Superior temporal gyrus (tissue), 1 donor: ENCODE measurements at regions not wholly inside any gene's neighbourhood (a gene's known extent, or its start where the extent isn't known, plus 50 kb on each side); places are given as distances from the start of the nearest gene placed in this dataset.

ENCODE experiments used
- DNase-seq: peaks from one replicate; pipeline ENCODE4 v3.0.0-alpha.2; 2016; ENCODE audit errors: extremely low spot score

DNA sequence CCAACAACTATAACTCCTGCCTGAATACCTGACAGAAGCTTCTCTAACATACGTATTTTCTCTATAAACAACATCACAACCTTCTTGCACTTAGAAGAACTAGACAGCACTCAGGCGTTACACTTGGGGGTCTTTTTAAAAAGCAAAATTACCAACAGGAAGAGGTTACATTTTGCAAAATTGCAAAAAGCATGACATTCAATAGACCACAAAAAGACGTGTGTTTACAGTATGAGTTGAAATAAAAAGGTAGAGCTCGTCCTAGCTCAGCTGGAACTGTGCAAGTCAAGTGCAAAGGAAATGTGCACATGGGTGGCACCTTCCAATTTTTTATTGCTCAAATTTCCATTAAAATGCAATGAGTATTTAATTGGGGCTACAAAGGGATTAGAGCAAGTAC is 375.2 kb upstream of the HSFY2 start:
- no peak for DNase-seq

DNA sequence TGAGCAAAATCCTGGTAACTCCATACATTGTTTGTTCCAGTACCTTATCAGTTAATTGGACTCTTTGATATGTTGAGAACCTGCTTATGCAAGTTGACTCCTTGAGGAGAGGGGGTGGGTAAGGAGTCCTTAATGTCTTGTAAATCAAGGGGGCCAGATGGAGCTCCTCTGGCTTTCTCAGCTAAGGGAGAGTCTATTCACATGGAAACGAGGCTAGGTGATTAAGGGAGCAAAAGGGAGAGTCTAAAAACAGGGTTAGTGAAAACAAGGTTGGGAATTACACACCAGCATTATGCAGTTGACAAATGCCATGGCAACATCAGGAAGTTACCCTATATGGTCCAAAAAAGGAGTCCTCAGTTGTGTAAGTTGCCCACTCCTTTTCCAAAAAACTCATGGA is 372.8 kb upstream of the HSFY2 start:
- no peak for DNase-seq

DNA sequence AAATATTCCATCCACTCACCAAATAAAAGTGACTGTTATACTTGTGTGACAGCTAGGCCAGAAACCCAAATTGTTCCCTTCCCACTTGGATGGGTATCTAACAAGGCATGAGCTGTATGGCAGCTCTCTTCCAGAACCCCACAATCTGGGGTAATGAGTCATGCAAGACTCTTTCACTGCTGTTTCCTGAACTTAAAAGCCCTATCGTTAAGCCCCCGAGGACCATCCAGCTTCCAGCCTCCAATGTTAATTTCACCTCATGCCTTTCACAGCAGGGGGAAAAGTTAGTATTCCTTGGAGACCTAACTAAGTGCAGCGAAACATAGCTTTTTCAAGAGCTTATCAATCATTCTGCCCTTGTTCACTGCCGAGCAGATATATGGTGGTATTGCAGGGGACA is 368.6 kb upstream of the HSFY2 start:
- no peak for DNase-seq

DNA sequence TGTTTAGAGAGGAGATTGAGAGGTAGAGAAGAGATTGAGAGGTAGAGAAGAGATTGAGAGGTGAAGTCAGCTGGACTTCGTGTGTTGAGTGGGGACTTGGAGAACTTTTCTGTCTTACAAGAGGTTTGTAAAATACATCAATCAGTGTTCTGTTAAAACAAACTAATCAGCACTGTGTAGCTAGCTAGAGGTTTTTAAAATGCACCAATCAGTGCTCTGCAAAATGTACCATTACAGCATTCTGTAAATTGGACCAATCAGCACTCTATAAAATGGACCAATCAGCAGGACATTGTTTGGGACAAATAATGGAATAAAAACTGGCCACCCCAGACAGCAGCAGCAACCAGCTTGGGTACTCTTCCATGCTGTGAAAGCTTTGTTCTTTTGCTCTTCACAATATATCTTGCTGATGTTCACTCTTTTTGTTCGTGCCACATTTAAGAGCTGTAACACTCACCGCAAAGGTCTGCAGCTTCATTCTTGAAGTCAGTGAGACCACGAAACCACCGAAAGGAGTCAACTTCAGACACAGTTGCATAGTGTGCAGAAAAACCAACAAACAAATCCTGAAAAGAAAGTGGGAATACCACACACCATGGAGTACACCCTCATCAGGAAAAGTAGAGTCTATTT is 366.9 kb upstream of the HSFY2 start:
- DNase-seq: no peak

DNA sequence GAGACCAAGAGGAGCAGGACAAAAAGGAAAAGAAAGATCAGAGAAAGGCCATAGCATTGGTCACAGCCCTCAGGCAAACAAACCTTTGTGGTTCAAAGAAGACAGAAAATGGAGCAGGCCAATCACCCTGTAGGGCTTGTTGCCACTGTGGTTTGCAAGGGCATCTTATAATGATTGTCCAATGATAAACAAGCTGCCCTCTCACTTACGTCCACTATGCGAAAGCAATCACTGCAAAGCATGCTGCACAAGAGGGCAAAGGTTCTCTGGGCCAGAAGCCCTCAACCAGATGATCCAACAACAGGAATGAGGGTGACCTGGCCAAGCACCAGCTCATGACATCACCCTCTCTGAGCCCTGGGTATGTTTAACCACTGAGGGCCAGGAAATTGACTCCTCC is 360.9 kb upstream of the HSFY2 start:
- no peak for DNase-seq

DNA sequence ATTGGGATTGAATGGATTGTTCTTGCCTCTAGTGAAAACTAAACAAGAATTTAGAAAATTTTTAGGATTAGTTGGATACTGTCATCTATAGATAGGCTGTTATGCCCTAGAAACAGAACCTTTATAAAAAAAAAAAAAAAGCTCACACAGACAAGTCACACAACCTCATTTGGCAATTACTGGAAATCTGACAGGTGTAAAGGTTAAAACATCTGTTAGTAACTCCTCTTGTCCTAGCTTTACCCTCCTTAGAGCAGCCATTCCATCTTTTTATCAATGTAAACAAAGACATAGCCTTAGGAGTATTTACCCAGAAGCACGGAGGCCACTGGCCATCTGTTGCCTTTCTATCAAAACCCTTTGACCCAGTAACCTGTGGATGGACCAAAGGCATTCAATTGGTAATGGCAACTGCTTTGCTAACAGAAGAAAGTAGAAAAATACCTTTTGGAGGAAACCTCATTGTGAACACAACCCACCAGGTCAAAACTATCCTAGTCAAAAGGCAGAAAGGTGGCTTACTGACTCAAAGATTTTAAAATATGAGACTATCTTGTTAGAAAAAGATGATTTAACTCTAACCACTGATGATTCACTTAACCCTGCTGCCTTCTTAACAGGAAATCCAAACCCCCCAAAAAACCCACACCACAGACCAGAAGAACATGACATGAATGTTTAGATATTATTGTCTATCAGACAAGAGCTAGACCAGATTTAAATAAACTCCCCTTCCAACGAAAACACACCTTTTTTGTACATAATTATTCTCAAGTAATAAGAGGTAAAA is 357.2 kb upstream of the HSFY2 start:
- DNase-seq: no peak

DNA sequence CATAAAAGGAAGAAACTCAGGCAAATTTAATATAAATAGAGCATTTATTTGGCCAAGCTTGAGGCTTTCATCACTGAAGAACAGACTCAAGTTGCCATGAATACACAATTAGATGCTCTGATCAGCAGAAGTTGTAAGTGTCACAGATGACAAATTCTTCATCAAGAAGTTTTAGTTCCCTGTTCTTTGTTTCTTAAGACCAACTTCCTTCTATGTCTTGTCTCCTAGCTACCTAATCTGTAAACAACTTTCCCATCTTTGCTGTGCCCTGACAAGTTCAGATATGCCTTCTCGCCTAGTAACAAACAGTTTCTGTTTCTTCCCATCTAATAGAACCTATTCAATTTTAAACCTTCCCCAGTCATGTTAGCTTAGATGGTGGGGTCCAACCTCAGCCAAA is 353.4 kb upstream of the HSFY2 start:
- no peak for DNase-seq

DNA sequence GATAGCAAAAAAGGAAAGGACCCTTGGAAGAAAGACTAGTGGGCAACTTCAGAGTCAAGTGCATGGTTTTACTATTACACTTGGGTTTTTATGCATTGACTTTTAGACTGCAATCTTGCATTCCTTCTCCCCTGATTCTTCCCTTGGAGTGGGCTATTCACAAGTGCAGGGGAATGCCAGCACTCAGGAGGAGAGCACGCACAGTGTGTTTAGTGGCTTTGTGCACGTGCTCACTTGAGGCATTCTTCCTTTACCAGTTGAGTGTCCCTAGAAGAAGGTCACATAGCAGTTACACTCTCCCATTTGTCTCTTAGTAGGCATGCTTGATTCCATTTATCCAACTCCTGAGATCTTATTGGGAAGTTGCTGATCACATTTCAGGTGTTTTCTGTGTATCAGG is 351.1 kb upstream of the HSFY2 start:
- DNase-seq: no peak

DNA sequence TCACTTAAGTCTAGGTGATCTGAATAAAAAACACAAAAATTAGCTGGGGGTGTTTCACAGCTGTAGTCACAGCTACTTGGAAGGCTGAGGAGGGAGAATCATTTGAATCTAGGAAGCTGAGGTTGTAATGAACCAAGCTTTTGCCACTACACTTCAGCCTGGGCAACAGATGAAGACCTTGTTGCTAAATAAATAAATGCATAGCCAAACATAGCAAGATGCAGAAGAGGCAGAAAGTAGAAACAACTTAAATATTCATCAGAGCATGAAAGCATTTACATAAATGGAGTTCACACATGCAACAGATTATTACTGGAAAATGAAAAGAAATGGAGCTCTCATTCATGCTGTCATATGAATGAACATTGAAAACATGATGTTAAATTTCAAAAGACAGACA is 348.9 kb upstream of the HSFY2 start:
- DNase-seq: no peak

DNA sequence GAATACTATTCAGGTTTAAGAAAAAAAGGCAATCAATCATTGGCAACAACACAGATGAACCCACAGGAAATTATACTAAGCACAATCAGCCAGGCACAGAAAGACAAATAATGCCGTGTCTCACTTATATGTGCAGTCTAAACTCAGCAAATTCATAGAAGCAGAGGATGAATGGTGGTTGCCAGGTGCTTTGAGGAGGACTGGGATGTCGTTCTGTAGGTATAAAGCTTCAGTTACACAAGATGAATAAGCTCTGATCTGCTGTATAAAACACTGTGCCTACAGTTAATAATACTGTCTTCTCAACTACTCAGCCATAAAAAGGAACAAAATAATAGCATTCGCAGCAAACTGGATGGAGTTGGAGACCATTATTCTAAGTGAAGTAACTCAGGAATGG is 324.8 kb upstream of the HSFY2 start:
- no peak for DNase-seq

DNA sequence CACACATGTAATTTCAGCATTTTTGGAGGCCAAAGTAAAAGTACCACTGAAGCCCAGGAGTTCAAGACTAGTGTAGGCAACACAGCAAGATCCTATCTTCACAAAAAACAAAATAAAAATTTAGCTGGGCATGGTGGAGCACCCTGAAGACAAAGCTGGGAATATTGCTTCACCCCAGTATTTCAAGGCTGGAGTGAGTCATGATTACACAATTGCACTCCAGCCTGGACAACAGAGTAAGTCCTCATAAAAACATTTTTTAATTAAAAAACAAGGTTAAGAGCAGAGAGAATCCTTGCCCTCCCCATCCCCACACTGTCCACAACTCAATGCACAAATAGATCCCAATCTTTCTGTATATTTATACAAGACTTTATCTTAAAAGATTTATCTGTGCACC is 321.9 kb upstream of the HSFY2 start:
- DNase-seq: no peak

DNA sequence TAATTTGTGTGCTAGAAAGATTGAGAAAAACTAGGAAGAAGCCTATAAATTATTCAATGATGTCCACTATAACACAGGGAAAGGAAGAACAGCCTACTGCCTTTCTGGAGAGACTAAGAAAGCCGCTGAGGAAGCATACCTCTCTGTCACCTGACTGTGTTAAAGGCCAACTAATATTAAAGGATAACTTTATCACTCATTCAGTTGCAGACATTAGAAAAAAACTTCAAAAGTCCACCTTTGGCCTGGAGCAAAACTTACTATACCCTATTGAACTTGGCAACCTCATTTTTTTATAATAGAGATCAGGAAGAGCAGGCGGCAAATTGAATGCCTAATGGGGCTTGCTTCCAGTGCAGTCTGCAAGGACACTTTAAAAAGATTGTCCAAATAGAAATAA is 309.5 kb upstream of the HSFY2 start:
- no peak for DNase-seq

DNA sequence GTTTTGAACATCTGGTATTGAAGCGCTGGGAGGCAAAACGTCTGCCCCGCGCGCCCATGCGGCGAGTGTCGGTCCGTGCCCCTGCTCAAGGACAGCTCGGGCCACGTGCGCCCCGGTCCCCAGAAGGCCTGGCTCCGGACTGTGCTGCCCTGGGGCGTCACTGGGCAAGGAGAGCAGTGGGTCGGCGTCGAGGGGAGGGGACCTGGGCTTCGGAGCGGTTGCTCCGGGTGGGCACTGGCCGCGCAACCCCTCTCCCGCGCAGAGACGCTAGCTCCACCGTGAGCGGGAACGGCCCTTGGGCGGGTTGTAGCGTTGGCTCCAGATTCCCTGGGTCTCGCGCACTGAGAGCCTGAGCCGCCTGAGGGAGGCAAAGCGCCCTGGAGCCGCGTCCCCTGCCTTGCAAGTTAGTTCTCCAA is 304.2 kb upstream of the HSFY2 start:
- DNase-seq: no peak

DNA sequence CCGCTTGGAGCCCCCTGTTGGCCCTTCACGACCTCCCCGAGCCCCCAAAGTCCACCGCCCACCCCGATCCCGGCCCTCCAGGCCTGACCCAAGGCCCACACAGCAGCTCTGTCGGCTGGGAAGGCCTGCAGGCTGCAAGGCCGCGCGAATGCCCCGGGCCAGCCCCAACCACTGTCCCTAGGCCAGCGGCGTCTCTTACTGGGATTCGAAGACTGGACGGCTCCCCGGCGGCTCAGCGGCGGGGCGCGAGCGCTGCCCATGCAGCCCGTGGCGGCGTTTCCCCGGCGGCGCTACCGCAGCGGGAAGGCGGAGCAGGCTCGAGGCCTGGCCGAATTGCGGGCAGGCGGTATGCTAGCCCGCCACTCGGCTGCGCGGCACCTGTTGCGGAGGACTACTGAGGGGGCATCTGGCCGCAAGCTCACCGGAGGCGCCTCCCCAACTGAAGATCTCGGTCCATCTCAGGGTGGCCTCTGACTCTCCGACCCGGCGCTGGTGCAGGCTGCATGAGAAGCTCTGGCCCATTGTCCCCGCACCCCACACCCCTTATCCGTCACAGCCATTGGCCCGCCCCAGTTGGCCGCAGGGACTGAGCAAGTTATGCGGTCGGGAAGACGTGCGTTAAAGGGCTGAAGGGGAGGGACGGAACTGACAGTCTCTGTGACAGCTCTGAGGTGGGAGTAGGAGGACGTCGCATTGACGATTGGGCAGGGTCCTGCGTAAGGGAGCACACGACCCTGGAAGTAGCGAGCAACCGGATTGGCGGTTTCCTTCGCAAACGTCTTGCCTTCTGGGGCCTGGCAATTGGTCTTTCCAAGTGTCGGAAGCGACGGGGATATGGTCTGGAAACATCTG is 303.5 kb upstream of the HSFY2 start:
- peak; percentile 52 for DNase-seq

DNA sequence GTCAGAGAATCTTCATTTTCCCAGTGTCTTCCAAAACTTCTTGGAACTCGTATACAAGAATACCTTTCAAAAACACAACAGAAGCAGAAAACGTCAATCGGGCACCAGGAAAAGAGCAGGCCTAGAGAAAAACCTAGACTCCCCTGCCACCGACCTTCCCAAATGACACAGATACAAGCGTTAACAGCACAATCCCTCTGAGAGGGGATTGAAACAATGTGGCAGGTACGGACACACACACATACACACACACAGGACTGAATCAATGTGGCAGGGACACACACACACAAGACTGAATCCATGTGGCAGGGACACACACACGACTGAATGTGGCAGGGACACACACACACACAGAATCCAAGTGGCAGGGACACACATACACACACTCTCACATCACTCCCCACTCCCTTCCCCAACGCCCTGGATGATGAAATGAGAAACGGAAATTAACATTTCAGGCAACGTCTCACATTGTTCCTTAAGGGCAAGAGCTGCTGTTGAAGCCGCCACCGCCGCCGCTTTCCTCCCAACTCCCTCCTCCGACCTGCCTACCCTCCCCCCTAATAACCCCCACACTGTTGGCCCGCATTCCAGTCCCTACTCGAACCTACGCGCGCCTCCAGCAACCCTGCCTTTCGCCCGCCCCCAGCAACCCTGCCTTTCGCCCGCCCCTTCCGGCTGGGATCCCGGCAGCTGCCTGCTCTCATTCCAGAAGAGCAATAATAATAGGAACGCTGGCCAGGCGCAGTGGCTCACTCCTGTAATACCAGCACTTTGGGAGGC is 302.1 kb upstream of the HSFY2 start:
- peak; percentile 36 for DNase-seq

DNA sequence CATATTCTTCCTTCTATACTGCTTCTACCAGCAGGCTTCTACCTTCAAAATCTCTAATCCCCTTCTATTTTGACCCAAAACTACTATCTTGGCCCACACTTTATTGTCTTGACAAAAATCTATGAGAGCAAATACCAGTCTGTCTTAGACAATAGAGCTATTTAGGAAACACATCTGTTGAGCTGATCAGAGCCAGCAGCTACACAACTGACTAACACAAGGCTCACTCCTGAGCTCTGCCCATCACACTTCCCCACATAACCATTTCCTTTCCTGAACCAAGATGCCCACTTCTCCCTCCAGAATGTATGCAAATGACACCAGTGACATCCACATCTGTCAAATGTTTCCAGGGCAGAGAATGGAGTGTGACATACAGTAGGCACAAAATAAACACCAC is 293.9 kb upstream of the HSFY2 start:
- DNase-seq: no peak

DNA sequence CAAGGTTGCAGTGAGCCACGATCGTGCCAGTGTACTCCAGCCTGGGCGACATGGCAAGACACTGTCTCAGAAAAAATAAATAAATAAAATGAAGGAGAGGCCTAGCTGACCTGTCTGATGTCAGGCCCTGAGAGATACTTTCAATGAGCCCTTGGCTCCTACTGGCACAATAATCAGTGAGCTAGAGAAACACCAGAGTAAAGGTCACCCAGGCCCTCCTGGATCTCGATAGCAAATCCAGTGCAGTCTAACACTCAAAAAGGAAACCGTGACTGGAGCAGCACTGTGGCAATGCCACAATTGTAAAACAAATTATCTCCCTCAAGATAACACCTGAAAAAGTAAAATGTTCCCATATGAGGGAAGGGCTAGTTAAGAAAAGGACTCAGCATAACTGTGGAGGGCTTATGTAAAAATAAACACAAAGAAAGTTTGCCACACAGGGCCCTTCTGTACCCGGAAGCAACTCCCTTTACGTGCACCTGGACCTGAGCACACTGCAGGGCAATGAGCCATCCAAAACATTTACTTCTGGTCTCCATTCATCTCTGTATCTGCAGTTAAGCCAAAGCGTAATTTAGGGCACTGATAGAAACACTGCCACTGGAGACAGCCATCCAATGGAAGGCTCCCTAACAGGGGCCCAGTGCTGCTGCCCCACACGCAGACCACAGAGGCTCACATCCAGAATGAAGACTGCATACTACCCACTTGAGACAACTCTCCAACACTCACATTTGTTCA is 293.1 kb upstream of the HSFY2 start:
- no peak for DNase-seq

DNA sequence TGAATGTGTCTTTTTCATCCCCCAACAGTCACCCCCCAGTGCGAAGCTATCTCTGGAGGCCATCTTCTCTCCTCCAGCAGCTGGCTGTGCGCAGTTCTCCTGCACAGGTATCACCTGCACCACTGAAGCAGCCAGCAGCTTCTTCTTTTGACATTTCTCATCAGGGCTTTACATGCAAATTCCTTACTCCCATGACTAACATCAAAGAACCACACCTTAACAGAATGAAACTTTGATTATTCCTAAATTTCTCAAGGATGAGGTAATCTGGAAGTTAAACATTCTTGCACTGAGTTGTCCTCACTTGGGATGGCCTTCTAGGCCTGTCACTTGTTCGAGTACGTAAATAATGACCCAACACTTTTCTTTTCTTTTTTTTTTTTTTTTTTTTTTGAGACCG is 291.6 kb upstream of the HSFY2 start:
- DNase-seq: no peak

DNA sequence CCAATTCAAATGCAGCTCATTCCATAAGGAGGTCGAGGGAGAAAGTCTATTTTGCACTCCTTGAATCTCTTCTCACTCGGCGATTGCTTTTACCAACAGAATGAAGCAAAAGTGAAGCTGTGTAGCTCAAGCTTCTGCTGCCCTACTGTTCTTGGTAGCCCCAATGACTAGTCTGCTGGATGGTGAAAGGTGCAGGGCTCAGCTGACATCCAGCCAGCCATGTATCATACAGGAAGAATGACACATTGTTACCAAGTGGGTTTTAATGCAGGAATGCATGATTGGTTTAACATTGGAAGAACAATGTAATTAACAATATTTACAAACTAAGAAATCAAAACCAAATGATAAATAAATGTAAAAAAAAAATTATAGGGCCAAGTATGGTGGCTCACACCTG is 286.2 kb upstream of the HSFY2 start:
- no peak for DNase-seq

DNA sequence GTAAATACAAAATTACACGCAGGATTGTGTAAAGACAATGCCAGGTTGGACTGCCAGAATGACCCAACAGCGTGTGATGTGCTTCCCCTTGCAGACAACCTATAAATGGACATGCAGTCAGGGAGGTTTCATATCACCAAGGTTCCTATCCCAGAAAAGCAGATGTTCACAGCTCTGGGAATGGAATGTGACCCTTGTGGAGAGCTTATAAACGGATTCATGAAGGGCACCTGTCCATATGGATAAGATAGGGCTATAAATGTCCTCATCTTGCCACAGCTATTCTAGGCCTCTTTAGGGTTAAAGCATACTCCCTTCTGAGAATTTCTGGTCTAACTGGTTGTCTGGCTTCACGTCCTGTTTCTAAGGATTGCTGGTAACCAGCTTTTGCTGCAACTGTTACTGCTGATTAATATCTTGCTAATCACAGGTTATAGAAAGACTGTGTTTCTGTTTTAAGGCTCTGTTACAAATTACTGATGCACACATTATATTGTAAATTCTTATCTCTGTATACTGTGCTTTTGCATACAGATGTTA is 285.4 kb upstream of the HSFY2 start:
- DNase-seq: no peak

DNA sequence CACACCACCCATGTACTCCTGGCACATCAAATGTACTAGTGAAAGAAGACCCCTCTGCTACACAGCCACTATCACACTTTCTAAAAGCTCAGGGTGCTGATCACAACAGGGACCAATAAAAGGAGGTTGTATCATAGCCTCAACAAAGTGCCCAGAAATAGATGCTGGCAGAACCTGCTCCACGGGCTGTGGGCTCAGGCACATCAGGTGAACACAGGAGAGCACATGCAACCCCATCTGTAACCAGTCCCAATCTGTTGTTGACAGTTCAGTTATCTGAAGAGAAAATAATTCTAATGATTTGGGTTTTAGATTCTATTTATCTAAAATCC is 282.6 kb upstream of the HSFY2 start:
- DNase-seq: no peak
